ENCODE measurements at regions not wholly inside any gene's neighbourhood (a gene's known extent, or its start where the extent isn't known, plus 50 kb on each side); places are given as distances from the start of the nearest gene placed in this dataset.

DNA sequence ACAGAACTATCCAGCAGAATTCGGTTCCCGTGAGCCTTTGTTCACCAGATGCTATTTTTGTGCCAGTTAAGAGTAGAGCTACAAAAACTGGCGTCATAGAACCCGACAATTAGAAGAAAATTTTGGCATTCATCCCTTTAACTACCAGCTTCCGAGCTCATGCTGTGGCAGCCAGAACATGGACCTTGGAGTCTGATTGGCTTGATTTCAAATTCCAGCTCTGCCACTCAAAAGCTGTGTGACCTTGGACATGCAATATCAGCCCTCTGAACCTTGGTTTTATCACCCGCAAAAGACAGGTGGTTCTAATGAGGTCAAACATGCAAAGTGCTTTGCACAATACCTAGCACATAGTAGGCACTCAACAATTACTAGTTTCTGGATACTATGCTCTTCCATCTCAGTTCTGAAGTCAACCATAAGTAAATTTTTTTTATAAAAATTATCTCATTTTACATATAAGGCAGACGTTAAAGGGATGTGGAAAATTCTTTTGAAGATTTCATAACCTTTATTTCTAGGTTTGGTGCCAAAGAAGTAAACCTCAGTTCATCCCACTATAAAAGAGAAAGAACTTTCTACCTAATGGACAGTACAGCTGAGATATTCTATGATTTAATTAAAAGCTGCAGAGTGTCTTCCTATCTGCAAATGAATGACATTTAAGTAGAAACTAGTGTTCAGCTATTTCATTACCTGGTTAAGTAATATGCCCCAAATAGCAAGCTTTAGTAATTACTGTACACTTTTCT lies 331.5 kb downstream of the HAPSTR1 start (continued):
- TF ChIP-seq, protein P1, sequence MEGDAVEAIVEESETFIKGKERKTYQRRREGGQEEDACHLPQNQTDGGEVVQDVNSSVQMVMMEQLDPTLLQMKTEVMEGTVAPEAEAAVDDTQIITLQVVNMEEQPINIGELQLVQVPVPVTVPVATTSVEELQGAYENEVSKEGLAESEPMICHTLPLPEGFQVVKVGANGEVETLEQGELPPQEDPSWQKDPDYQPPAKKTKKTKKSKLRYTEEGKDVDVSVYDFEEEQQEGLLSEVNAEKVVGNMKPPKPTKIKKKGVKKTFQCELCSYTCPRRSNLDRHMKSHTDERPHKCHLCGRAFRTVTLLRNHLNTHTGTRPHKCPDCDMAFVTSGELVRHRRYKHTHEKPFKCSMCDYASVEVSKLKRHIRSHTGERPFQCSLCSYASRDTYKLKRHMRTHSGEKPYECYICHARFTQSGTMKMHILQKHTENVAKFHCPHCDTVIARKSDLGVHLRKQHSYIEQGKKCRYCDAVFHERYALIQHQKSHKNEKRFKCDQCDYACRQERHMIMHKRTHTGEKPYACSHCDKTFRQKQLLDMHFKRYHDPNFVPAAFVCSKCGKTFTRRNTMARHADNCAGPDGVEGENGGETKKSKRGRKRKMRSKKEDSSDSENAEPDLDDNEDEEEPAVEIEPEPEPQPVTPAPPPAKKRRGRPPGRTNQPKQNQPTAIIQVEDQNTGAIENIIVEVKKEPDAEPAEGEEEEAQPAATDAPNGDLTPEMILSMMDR (IDR thresholded peaks at IDR 0.05; ENCODE audit: low read depth, low read length, missing input control) = no peak
- peak; percentile 49 for TF ChIP-seq FOXA2 (IDR thresholded peaks at IDR 0.05)
- TF ChIP-seq RAD21 (IDR thresholded peaks at IDR 0.05) = peak; percentile 60 to 64
- TF ChIP-seq, protein P2, sequence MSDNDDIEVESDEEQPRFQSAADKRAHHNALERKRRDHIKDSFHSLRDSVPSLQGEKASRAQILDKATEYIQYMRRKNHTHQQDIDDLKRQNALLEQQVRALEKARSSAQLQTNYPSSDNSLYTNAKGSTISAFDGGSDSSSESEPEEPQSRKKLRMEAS (IDR thresholded peaks at IDR 0.05) = peak; percentile 82
- TF ChIP-seq HNF4A (conservative IDR thresholded peaks at IDR 0.05) = peak; percentile 98 to 99

DNA sequence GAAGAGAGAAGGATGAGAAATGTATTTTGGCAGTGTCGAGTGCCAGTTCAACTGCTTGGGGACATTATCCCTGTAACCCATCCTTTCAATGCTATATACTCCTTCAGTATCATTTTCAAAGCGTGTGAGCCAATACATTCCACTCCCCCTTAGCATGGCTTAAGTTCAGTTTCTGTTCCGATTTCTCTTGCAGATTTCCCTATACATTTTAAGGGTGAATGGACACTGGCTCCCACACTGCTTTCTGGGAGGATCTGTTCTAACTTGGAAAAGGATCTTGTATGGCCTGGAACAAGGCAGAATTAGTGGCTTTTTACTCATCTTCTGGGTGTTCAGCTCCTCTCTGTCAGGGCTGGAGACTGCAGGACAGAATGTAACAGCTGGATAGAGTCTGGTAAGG lies 333.8 kb downstream of the HAPSTR1 start:
- Histone ChIP-seq H3K9ac (ENCODE audit: low read depth in 1 of 2, low read length in 2 of 2) (no peak overlapping the region), H3K27ac (ENCODE audit: low read depth in 1 of 2, low read length in 2 of 2) (no peak overlapping the region), H3K4me1 (ENCODE audit: control insufficient read depth in 4 of 4, insufficient read depth in 4 of 4, low read length in 3 of 4) (peaks cover 0 to 4% (median 1%) of the 10 kb centered on the region in 4 donors), H3K27me3 (ENCODE audit: control insufficient read depth in 4 of 4, insufficient read depth in 4 of 4, low read length in 3 of 4) (no peaks in the 10 kb centered on the region), H3K36me3 (ENCODE audit: control insufficient read depth in 4 of 4, insufficient read depth in 3 of 4, low read depth in 1 of 4, low read length in 3 of 4) (no peaks in the 10 kb centered on the region), H3K9me3 (ENCODE audit: control insufficient read depth in 4 of 4, low read length in 3 of 4) (no peaks in the 10 kb centered on the region), H3K4me3 (ENCODE audit: low read depth in 1 of 3, low read length in 3 of 3) (no peak overlapping the region)
- TF ChIP-seq GABPA (IDR thresholded peaks at IDR 0.05 in 1 of 2, conservative IDR thresholded peaks at IDR 0.05 in 1 of 2) = no peak
- no peak for TF ChIP-seq YY1 (IDR thresholded peaks at IDR 0.05)
- TF ChIP-seq, protein P1 (IDR thresholded peaks at IDR 0.05; ENCODE audit: low read depth, low read length, missing input control) = no peak
- TF ChIP-seq, protein P3, sequence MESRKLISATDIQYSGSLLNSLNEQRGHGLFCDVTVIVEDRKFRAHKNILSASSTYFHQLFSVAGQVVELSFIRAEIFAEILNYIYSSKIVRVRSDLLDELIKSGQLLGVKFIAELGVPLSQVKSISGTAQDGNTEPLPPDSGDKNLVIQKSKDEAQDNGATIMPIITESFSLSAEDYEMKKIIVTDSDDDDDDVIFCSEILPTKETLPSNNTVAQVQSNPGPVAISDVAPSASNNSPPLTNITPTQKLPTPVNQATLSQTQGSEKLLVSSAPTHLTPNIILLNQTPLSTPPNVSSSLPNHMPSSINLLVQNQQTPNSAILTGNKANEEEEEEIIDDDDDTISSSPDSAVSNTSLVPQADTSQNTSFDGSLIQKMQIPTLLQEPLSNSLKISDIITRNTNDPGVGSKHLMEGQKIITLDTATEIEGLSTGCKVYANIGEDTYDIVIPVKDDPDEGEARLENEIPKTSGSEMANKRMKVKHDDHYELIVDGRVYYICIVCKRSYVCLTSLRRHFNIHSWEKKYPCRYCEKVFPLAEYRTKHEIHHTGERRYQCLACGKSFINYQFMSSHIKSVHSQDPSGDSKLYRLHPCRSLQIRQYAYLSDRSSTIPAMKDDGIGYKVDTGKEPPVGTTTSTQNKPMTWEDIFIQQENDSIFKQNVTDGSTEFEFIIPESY (IDR thresholded peaks at IDR 0.05) = no peak
- TF ChIP-seq, protein P4, sequence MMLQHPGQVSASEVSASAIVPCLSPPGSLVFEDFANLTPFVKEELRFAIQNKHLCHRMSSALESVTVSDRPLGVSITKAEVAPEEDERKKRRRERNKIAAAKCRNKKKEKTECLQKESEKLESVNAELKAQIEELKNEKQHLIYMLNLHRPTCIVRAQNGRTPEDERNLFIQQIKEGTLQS (IDR thresholded peaks at IDR 0.05) = no peak
- no peak for TF ChIP-seq RXRA (IDR thresholded peaks at IDR 0.05)
- TF ChIP-seq NR2F2 (IDR thresholded peaks at IDR 0.05) = no peak
- TF ChIP-seq, protein P5, sequence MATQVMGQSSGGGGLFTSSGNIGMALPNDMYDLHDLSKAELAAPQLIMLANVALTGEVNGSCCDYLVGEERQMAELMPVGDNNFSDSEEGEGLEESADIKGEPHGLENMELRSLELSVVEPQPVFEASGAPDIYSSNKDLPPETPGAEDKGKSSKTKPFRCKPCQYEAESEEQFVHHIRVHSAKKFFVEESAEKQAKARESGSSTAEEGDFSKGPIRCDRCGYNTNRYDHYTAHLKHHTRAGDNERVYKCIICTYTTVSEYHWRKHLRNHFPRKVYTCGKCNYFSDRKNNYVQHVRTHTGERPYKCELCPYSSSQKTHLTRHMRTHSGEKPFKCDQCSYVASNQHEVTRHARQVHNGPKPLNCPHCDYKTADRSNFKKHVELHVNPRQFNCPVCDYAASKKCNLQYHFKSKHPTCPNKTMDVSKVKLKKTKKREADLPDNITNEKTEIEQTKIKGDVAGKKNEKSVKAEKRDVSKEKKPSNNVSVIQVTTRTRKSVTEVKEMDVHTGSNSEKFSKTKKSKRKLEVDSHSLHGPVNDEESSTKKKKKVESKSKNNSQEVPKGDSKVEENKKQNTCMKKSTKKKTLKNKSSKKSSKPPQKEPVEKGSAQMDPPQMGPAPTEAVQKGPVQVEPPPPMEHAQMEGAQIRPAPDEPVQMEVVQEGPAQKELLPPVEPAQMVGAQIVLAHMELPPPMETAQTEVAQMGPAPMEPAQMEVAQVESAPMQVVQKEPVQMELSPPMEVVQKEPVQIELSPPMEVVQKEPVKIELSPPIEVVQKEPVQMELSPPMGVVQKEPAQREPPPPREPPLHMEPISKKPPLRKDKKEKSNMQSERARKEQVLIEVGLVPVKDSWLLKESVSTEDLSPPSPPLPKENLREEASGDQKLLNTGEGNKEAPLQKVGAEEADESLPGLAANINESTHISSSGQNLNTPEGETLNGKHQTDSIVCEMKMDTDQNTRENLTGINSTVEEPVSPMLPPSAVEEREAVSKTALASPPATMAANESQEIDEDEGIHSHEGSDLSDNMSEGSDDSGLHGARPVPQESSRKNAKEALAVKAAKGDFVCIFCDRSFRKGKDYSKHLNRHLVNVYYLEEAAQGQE (IDR thresholded peaks at IDR 0.05) = no peak
- no peak for TF ChIP-seq FOXA1 (IDR thresholded peaks at IDR 0.05)
- TF ChIP-seq HNF4A (conservative IDR thresholded peaks at IDR 0.05) = no peak
- TF ChIP-seq JUND (IDR thresholded peaks at IDR 0.05) = no peak
- no peak for TF ChIP-seq RAD21 (IDR thresholded peaks at IDR 0.05)
- TF ChIP-seq SP1 (IDR thresholded peaks at IDR 0.05) = no peak
- DNase-seq (ENCODE audit: low spot score) = no peak
- WGBS = 87% methylated on average over 3 of the region's 3 CpGs

All from liver (tissue), 8 donors.